H1 (cell line): ENCODE measurements at regions not wholly inside any gene's neighbourhood (a gene's known extent, or its start where the extent isn't known, plus 50 kb on each side); places are given as distances from the start of the nearest gene placed in this dataset.

Experiments used
- CTCF ChIA-PET: fragments of 300-600 bp; sonication (Branson Sonifier 250); formaldehyde crosslinking; loops from one replicate; lab custom pipeline; 2021; ENCODE audit not compliant: partially characterized antibody; lab: Charles Lee
- POLR2A ChIA-PET: fragments of 300-600 bp; sonication (Branson Sonifier 250); formaldehyde crosslinking; loops from one replicate; lab custom pipeline; 2021; ENCODE audit warnings: inconsistent platforms; ENCODE audit not compliant: partially characterized antibody; lab: Charles Lee
- DNase-seq, 2 experiments: peaks; one replicate each; pipeline versions ENCODE4 v3.0.0 to v3.0.0-alpha.2; 2010 to 2022; ENCODE audit warnings: low spot score in 2 of 2, low read depth in 1 of 2, mixed read lengths in 1 of 2
- FAIRE-seq: peaks from 2 replicates; lab custom pipeline; 2011; peaks lifted over from hg19 to GRCh38; lab: Jason Lieb, UNC
- H2AFZ ChIP-seq: 2 replicates; pipeline ENCODE4 v1.8.1; 2012; ENCODE audit warnings: low read length, inconsistent platforms
- H2AK5ac ChIP-seq: 2 replicates; pipeline ENCODE4 v1.6.1; 2013; ENCODE audit warnings: low read depth, low read length
- H2BK120ac ChIP-seq: replicated peaks from 2 replicates; pipeline ENCODE3; 2013; ENCODE audit warnings: low read depth, low read length, inconsistent platforms
- H2BK12ac ChIP-seq: 2 replicates; pipeline ENCODE4 v1.6.1; 2013; ENCODE audit warnings: low read depth, low read length
- H2BK15ac ChIP-seq: 2 replicates; pipeline ENCODE4 v1.6.1; 2013; ENCODE audit warnings: low read length
- H2BK20ac ChIP-seq: 2 replicates; pipeline ENCODE4 v1.6.1; 2013; ENCODE audit warnings: low read length
- H2BK5ac ChIP-seq: 2 replicates; pipeline ENCODE4 v1.6.1; 2013; ENCODE audit warnings: low read depth, low read length
- H3K14ac ChIP-seq: 2 replicates; pipeline ENCODE4 v1.6.1; 2013; ENCODE audit warnings: inconsistent platforms; ENCODE audit not compliant: insufficient read length
- H3K18ac ChIP-seq: 2 replicates; pipeline ENCODE4 v1.6.1; 2013; ENCODE audit warnings: low read length; ENCODE audit errors: extremely low read depth
- H3K23ac ChIP-seq: 2 replicates; pipeline ENCODE4 v1.6.1; 2013; ENCODE audit warnings: inconsistent platforms; ENCODE audit not compliant: insufficient read length
- H3K23me2 ChIP-seq: 2 replicates; pipeline ENCODE4 v1.6.1; 2013; ENCODE audit warnings: low read depth, low read length
- H3K27ac ChIP-seq: 2 replicates; pipeline ENCODE4 v1.6.1; 2011; ENCODE audit warnings: low read depth, low read length, inconsistent platforms
- H3K27me3 ChIP-seq, 4 experiments: replicated peaks in 1 of 4; 1 replicate in 1 of 4; 2 replicates in 3 of 4; pipeline versions ENCODE4 v1.6.1 to v1.8.1; 2011 to 2013; ENCODE audit warnings: low read length in 3 of 4, mild to moderate bottlenecking in 3 of 4, inconsistent platforms in 2 of 4, mixed read lengths in 2 of 4, moderate library complexity in 1 of 4; ENCODE audit not compliant: control insufficient read depth in 3 of 4, insufficient read depth in 3 of 4; ENCODE audit errors: extremely low read depth in 1 of 4
- H3K36me3 ChIP-seq, 4 experiments: 2 replicates each; pipeline versions ENCODE4 v1.6.1 to v1.8.1; 2011 to 2013; ENCODE audit warnings: mild to moderate bottlenecking in 4 of 4, low read length in 3 of 4, moderate library complexity in 2 of 4, control low read depth in 1 of 4, inconsistent platforms in 1 of 4; ENCODE audit not compliant: insufficient read depth in 4 of 4, control insufficient read depth in 2 of 4
- H3K4ac ChIP-seq: replicated peaks from 2 replicates; pipeline ENCODE3; 2013; ENCODE audit warnings: low read length, low read depth, mixed read lengths, inconsistent platforms; ENCODE audit not compliant: insufficient read length
- H3K4me1 ChIP-seq, 4 experiments: replicated peaks in 1 of 4; 1 replicate in 1 of 4; 2 replicates in 3 of 4; pipeline versions ENCODE4 v1.6.1 to v1.8.1; 2011 to 2013; ENCODE audit warnings: low read length in 3 of 4, inconsistent platforms in 2 of 4, mixed read lengths in 1 of 4; ENCODE audit not compliant: insufficient read depth in 4 of 4, control insufficient read depth in 3 of 4
- H3K4me2 ChIP-seq, 2 experiments: 2 replicates each; pipeline versions ENCODE4 v1.6.1 to v1.8.1; 2011 to 2013; ENCODE audit warnings: low read depth in 2 of 2, low read length in 2 of 2, control low read depth in 1 of 2, inconsistent platforms in 1 of 2, mild to moderate bottlenecking in 1 of 2; ENCODE audit not compliant: insufficient read depth in 1 of 2
- H3K4me3 ChIP-seq, 4 experiments: fragments of 200-600, 300-600 bp in 1 of 4; sonication (generic), shearing (Covaris generic), sonication (Bioruptor Twin) in 1 of 4; 2 replicates each; pipeline versions ENCODE4 v1.5.1 to v1.8.1; 2011 to 2016; ENCODE audit warnings: low read length in 4 of 4, low read depth in 3 of 4, control low read depth in 2 of 4, inconsistent platforms in 2 of 4, mild to moderate bottlenecking in 2 of 4, mixed read lengths in 1 of 4, moderate library complexity in 1 of 4; ENCODE audit not compliant: insufficient read depth in 2 of 4; ENCODE audit errors: extremely low read depth in 1 of 4
- H3K56ac ChIP-seq: replicated peaks from 2 replicates; pipeline ENCODE3; 2013; ENCODE audit warnings: low read depth, mild to moderate bottlenecking, mixed read lengths, low read length, inconsistent platforms; ENCODE audit not compliant: insufficient read length
- H3K79me1 ChIP-seq: 2 replicates; pipeline ENCODE4 v1.6.1; 2013; ENCODE audit warnings: low read depth, low read length, control low read depth
- H3K79me2 ChIP-seq, 2 experiments: 2 replicates each; pipeline versions ENCODE4 v1.6.1 to v1.8.1; 2012 to 2013; ENCODE audit warnings: low read length in 2 of 2, mild to moderate bottlenecking in 2 of 2, inconsistent platforms in 1 of 2; ENCODE audit not compliant: insufficient read depth in 2 of 2, control insufficient read depth in 1 of 2
- H3K9ac ChIP-seq, 4 experiments: replicated peaks in 1 of 4; 1 replicate in 1 of 4; 2 replicates in 3 of 4; pipeline versions ENCODE4 v1.6.1 to v1.8.1; 2011 to 2013; ENCODE audit warnings: low read depth in 3 of 4, low read length in 3 of 4, control low read depth in 2 of 4, mild to moderate bottlenecking in 2 of 4, moderate library complexity in 2 of 4, inconsistent platforms in 1 of 4; ENCODE audit errors: extremely low read depth in 1 of 4
- H3K9me3 ChIP-seq, 2 experiments: 2 replicates each; pipeline versions ENCODE4 v1.6.1 to v1.8.1; 2012 to 2013; ENCODE audit warnings: mild to moderate bottlenecking in 2 of 2, moderate library complexity in 2 of 2, control low read depth in 1 of 2, inconsistent platforms in 1 of 2, low read depth in 1 of 2, low read length in 1 of 2, mixed read lengths in 1 of 2; ENCODE audit not compliant: insufficient read depth in 2 of 2
- H4K20me1 ChIP-seq, 2 experiments: replicated peaks in 1 of 2; 2 replicates each; pipeline versions ENCODE3 to v1.8.1; 2011 to 2013; ENCODE audit warnings: inconsistent platforms in 2 of 2, low read length in 2 of 2, mild to moderate bottlenecking in 1 of 2; ENCODE audit not compliant: insufficient read depth in 2 of 2, control insufficient read depth in 1 of 2
- H4K5ac ChIP-seq: 2 replicates; pipeline ENCODE4 v1.6.1; 2013; ENCODE audit warnings: low read length, low read depth, mixed read lengths, inconsistent platforms; ENCODE audit not compliant: insufficient read length
- H4K8ac ChIP-seq: 2 replicates; pipeline ENCODE4 v1.8.0; 2013; ENCODE audit warnings: mild to moderate bottlenecking, moderate library complexity, low read length, inconsistent platforms; ENCODE audit not compliant: insufficient read depth; ENCODE audit errors: extremely low read depth
- H4K91ac ChIP-seq: replicated peaks from 2 replicates; pipeline ENCODE3; 2013; ENCODE audit warnings: low read length, mixed read lengths, inconsistent platforms; ENCODE audit not compliant: insufficient read length
- WGBS, 2 experiments: shearing (Covaris generic) in 1 of 2; methylation state at CpG; one replicate each; pipeline versions ENCODE4 v1.1.6 to v1.1.7; 2013 to 2015; ENCODE audit warnings: low lambda C conversion rate in 2 of 2, mixed read lengths in 2 of 2, inconsistent platforms in 1 of 2, low coverage in 1 of 2, missing lambda C conversion rate in 1 of 2; ENCODE audit not compliant: insufficient replicate concordance in 2 of 2, insufficient coverage in 1 of 2, insufficient read length in 1 of 2; ENCODE audit errors: extremely low coverage in 1 of 2, missing lambda C conversion rate in 1 of 2; 5-methylcytosine and 5-hydroxymethylcytosine counted together

DNA sequence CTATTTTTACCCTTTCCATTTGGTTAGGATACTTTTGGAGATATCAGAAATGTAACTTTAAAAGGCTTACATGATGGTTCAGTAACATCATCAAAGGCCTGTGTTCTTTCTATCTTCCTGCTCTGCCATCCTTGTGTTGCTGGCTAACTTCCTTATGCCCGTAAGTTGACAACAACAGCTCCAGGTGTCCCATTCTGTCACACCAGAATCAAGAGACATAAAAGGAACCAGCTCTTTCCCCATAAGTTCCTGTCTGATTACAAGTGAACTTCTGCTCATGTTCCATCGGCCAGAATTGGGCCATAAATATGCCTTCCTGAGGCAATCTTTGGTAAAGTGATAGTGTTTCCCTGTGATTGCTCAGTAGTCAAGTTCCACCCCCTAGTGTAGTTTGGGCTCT, 92.4 kb downstream of the FAM170A start:
- no peak overlapping the region for H2BK20ac ChIP-seq
- WGBS, 2 experiments = 88% methylated on average over 2 of the region's 2 CpGs; no CpG with 5 or more reads in 1 of the 2 experiments
- no peak overlapping the region for H3K14ac ChIP-seq
- peaks cover 0 to 3% (median 0%) of the 10 kb centered on the region in 4 experiments; a peak in 1 of 8 replicates for H3K36me3 ChIP-seq
- H3K4me2 ChIP-seq = no peak overlapping the region
- no peak for DNase-seq
- ChIA-PET POLR2A (no interaction called here), CTCF (interaction anchor here (0.7 to 1.4 kb wide), 6 partner anchors 9 to 251 kb away, joined by 3 to 4 read pairs (median 3); no protein-coding TSS in a partner anchor)
- H3K4me3 ChIP-seq = no peak overlapping the region
- no peak overlapping the region for H2BK120ac ChIP-seq
- no peak overlapping the region for H3K27ac ChIP-seq
- no peaks in the 10 kb centered on the region for H3K79me2 ChIP-seq
- no peak overlapping the region for H4K8ac ChIP-seq
- H3K18ac ChIP-seq = no peak overlapping the region
- no peak overlapping the region for H2AFZ ChIP-seq
- H4K5ac ChIP-seq = no peak overlapping the region
- peaks cover 0 to 1% (median 0%) of the 10 kb centered on the region in 4 experiments; a peak in 1 of 7 replicates for H3K27me3 ChIP-seq
- no peak overlapping the region for H2BK15ac ChIP-seq
- H3K56ac ChIP-seq = no peak overlapping the region
- no peak overlapping the region for H3K9ac ChIP-seq
- no peaks in the 10 kb centered on the region for H3K79me1 ChIP-seq
- H3K23me2 ChIP-seq = no peaks in the 10 kb centered on the region
- H2BK5ac ChIP-seq = no peak overlapping the region
- H3K23ac ChIP-seq = no peak overlapping the region
- no peak overlapping the region for H4K91ac ChIP-seq
- H2AK5ac ChIP-seq = no peak overlapping the region
- H3K4ac ChIP-seq = no peak overlapping the region
- H2BK12ac ChIP-seq = no peak overlapping the region
- no peaks in the 10 kb centered on the region for H3K4me1 ChIP-seq
- FAIRE-seq = no peak
- H3K9me3 ChIP-seq = peaks cover 6 to 8% of the 10 kb centered on the region in 2 experiments; a peak in 3 of 4 replicates
- no peaks in the 10 kb centered on the region for H4K20me1 ChIP-seq
